ENCODE measurements at regions not wholly inside any gene's neighbourhood (a gene's known extent, or its start where the extent isn't known, plus 50 kb on each side); places are given as distances from the start of the nearest gene placed in this dataset.

- no peak overlapping the region for H3K9ac ChIP-seq (ENCODE audit: insufficient read depth in 1 of 2, low read length in 2 of 2)
- TF ChIP-seq CTCF (IDR thresholded peaks at IDR 0.05; ENCODE audit: control extremely low read depth, extremely low read depth) = no peak
- H3K27ac ChIP-seq (ENCODE audit: low read depth in 1 of 2, low read length in 1 of 2) = no peak overlapping the region
- no peaks in the 10 kb centered on the region for H3K36me3 ChIP-seq (ENCODE audit: control insufficient read depth in 4 of 4, insufficient read depth in 4 of 4, low read length in 4 of 4)
- H3K9me3 ChIP-seq (ENCODE audit: control insufficient read depth in 4 of 4, insufficient read depth in 3 of 4, low read length in 3 of 4) = no peaks in the 10 kb centered on the region
- DNase-seq (no peak), ATAC-seq (ENCODE audit: insufficient read depth, low FRiP score) (no peak)
- H3K27me3 ChIP-seq (ENCODE audit: control insufficient read depth in 3 of 3, insufficient read depth in 3 of 3, low read length in 2 of 3) = no peaks in the 10 kb centered on the region
- H3K4me1 ChIP-seq (ENCODE audit: control insufficient read depth in 5 of 5, insufficient read depth in 5 of 5, low read length in 5 of 5) = peaks cover 0 to 27% (median 4%) of the 10 kb centered on the region in 5 donors
- H3K4me3 ChIP-seq = no peak overlapping the region
These were observed 117.5 kb upstream of the PTPRG start for GRCh38 chr3:61443886-61444285.

GRCh38 chr3:61444782-61445181 is 116.6 kb upstream of the PTPRG start:
- ATAC-seq (ENCODE audit: insufficient read depth, low FRiP score) = no peak
- DNase-seq = peak in 2 of 3 donors; percentile 52 to 66
- no peak overlapping the region for H3K9ac ChIP-seq (ENCODE audit: insufficient read depth in 1 of 2, low read length in 2 of 2)
- no peaks in the 10 kb centered on the region for H3K9me3 ChIP-seq (ENCODE audit: control insufficient read depth in 4 of 4, insufficient read depth in 3 of 4, low read length in 3 of 4)
- H3K27ac ChIP-seq (ENCODE audit: low read depth in 1 of 2, low read length in 1 of 2) = no peak overlapping the region
- H3K27me3 ChIP-seq (ENCODE audit: control insufficient read depth in 3 of 3, insufficient read depth in 3 of 3, low read length in 2 of 3) = no peaks in the 10 kb centered on the region
- H3K4me3 ChIP-seq = no peak overlapping the region
- H3K4me1 ChIP-seq (ENCODE audit: control insufficient read depth in 5 of 5, insufficient read depth in 5 of 5, low read length in 5 of 5) = peaks cover 0 to 21% (median 4%) of the 10 kb centered on the region in 5 donors
- no peaks in the 10 kb centered on the region for H3K36me3 ChIP-seq (ENCODE audit: control insufficient read depth in 4 of 4, insufficient read depth in 4 of 4, low read length in 4 of 4)
- 97 to 98% methylated on average over 1 of the region's 1 CpG for WGBS, 2 donors
- TF ChIP-seq CTCF (IDR thresholded peaks at IDR 0.05; ENCODE audit: control extremely low read depth, extremely low read depth) = no peak

- 93 to 96% methylated on average over 7 of the region's 7 CpGs for WGBS, 2 donors
- no peak for ATAC-seq (ENCODE audit: insufficient read depth, low FRiP score)
- TF ChIP-seq CTCF (IDR thresholded peaks at IDR 0.05; ENCODE audit: control extremely low read depth, extremely low read depth) = no peak
- no peak overlapping the region for H3K27ac ChIP-seq (ENCODE audit: low read depth in 1 of 2, low read length in 1 of 2)
- no peaks in the 10 kb centered on the region for H3K9me3 ChIP-seq (ENCODE audit: control insufficient read depth in 4 of 4, insufficient read depth in 3 of 4, low read length in 3 of 4)
- no peaks in the 10 kb centered on the region for H3K27me3 ChIP-seq (ENCODE audit: control insufficient read depth in 3 of 3, insufficient read depth in 3 of 3, low read length in 2 of 3)
- DNase-seq = no peak
- H3K4me3 ChIP-seq = no peak overlapping the region
- H3K4me1 ChIP-seq (ENCODE audit: control insufficient read depth in 5 of 5, insufficient read depth in 5 of 5, low read length in 5 of 5) = peaks cover 0 to 21% (median 5%) of the 10 kb centered on the region in 5 donors
- no peaks in the 10 kb centered on the region for H3K36me3 ChIP-seq (ENCODE audit: control insufficient read depth in 4 of 4, insufficient read depth in 4 of 4, low read length in 4 of 4)
- no peak overlapping the region for H3K9ac ChIP-seq (ENCODE audit: insufficient read depth in 1 of 2, low read length in 2 of 2)
These were observed 115.4 kb upstream of the PTPRG start for GRCh38 chr3:61445924-61446323.

- DNase-seq = peak; percentile 30 to 90 (median 85)
- no peak overlapping the region for H3K27ac ChIP-seq (ENCODE audit: low read depth in 1 of 2, low read length in 1 of 2)
- no peak overlapping the region for H3K9ac ChIP-seq (ENCODE audit: insufficient read depth in 1 of 2, low read length in 2 of 2)
- no peak for ATAC-seq (ENCODE audit: insufficient read depth, low FRiP score)
- no peaks in the 10 kb centered on the region for H3K27me3 ChIP-seq (ENCODE audit: control insufficient read depth in 3 of 3, insufficient read depth in 3 of 3, low read length in 2 of 3)
- H3K36me3 ChIP-seq (ENCODE audit: control insufficient read depth in 4 of 4, insufficient read depth in 4 of 4, low read length in 4 of 4) = no peaks in the 10 kb centered on the region
- no peak overlapping the region for H3K4me3 ChIP-seq
- H3K9me3 ChIP-seq (ENCODE audit: control insufficient read depth in 4 of 4, insufficient read depth in 3 of 4, low read length in 3 of 4) = no peaks in the 10 kb centered on the region
- TF ChIP-seq CTCF (IDR thresholded peaks at IDR 0.05; ENCODE audit: control extremely low read depth, extremely low read depth) = no peak
- peaks cover 0 to 21% (median 5%) of the 10 kb centered on the region in 5 donors for H3K4me1 ChIP-seq (ENCODE audit: control insufficient read depth in 5 of 5, insufficient read depth in 5 of 5, low read length in 5 of 5)
These were observed 115.0 kb upstream of the PTPRG start for GRCh38 chr3:61446341-61446740.

All from lung (tissue), 11 donors.